Thoracic aorta (tissue), 2 donors: ENCODE measurements at regions not wholly inside any gene's neighbourhood (a gene's known extent, or its start where the extent isn't known, plus 50 kb on each side); places are given as distances from the start of the nearest gene placed in this dataset.

ENCODE experiments used
- ATAC-seq: fragments of 150-250 bp; one replicate; pipeline ENCODE4 v1.8.0; 2017; ENCODE audit warnings: low read depth; ENCODE audit not compliant: insufficient number of reproducible peaks, low FRiP score
- DNase-seq: peaks from one replicate; pipeline ENCODE4 v3.0.0-alpha.2; 2020; ENCODE audit warnings: low spot score
- H3K27ac ChIP-seq, 2 donors: fragments of 200-600 bp; sonication (generic); 1 replicate in 1 of 2; 2 replicates in 1 of 2; pipeline ENCODE4 v1.5.1; 2016; ENCODE audit warnings: mild to moderate bottlenecking in 2 of 2, moderate library complexity in 2 of 2
- H3K27me3 ChIP-seq: fragments of 200-600 bp; sonication (generic); replicated peaks from 2 replicates; pipeline ENCODE4 v1.6.0; 2016; ENCODE audit warnings: mild to moderate bottlenecking; ENCODE audit not compliant: insufficient read depth
- H3K36me3 ChIP-seq: fragments of 200-600 bp; sonication (generic); one replicate; pipeline ENCODE4 v1.5.1; 2016
- H3K4me1 ChIP-seq, 2 donors: fragments of 200-600 bp; sonication (generic); 1 replicate in 1 of 2; 2 replicates in 1 of 2; pipeline versions ENCODE4 v1.5.1 to v1.6.0; 2016; ENCODE audit warnings: low read depth in 2 of 2, mild to moderate bottlenecking in 1 of 2; ENCODE audit not compliant: control insufficient read depth in 1 of 2
- H3K4me3 ChIP-seq: fragments of 200-600 bp; sonication (generic); 2 replicates; pipeline ENCODE4 v1.5.1; 2016; ENCODE audit warnings: mild to moderate bottlenecking
- H3K9me3 ChIP-seq: fragments of 200-600 bp; sonication (generic); 2 replicates; pipeline ENCODE4 v1.5.1; 2016
- CTCF ChIP-seq: fragments of 200-600 bp; sonication (generic); IDR thresholded peaks from one replicate; pipeline ENCODE4 v1.5.1; 2019; ENCODE audit warnings: antibody characterized with exemption

- Histone ChIP-seq H3K36me3 (no peaks in the 10 kb centered on the region), H3K4me1 (no peaks in the 10 kb centered on the region), H3K27me3 (no peaks in the 10 kb centered on the region), H3K4me3 (no peak overlapping the region), H3K9me3 (no peaks in the 10 kb centered on the region), H3K27ac (no peak overlapping the region)
- no peak for TF ChIP-seq CTCF
- ATAC-seq = no peak
- no peak for DNase-seq
Measured at GRCh38 chrX:142052238-142052637, 148.5 kb downstream of the MAGEC1 start.

- Histone ChIP-seq H3K27me3 (no peaks in the 10 kb centered on the region), H3K4me3 (no peak overlapping the region), H3K9me3 (no peaks in the 10 kb centered on the region), H3K27ac (no peak overlapping the region), H3K36me3 (no peaks in the 10 kb centered on the region), H3K4me1 (no peaks in the 10 kb centered on the region)
- no peak for DNase-seq
- ATAC-seq = no peak
- TF ChIP-seq CTCF = no peak
Measured at GRCh38 chrX:142043196-142043595, 139.5 kb downstream of the MAGEC1 start.

- Histone ChIP-seq H3K36me3 (no peaks in the 10 kb centered on the region), H3K9me3 (no peaks in the 10 kb centered on the region), H3K4me3 (no peak overlapping the region), H3K4me1 (no peaks in the 10 kb centered on the region), H3K27ac (no peak overlapping the region), H3K27me3 (no peaks in the 10 kb centered on the region)
- ATAC-seq (no peak), DNase-seq (no peak)
- TF ChIP-seq CTCF = no peak
Measured at GRCh38 chrX:142040906-142041305, 137.2 kb downstream of the MAGEC1 start.

- Histone ChIP-seq H3K36me3 (no peaks in the 10 kb centered on the region), H3K27me3 (no peaks in the 10 kb centered on the region), H3K27ac (no peak overlapping the region), H3K4me1 (no peaks in the 10 kb centered on the region), H3K4me3 (no peak overlapping the region), H3K9me3 (no peaks in the 10 kb centered on the region)
- no peak for DNase-seq
- TF ChIP-seq CTCF = no peak
- ATAC-seq = no peak
Measured at GRCh38 chrX:142036116-142036515, 132.4 kb downstream of the MAGEC1 start.

GRCh38 chrX:142005532-142005931 lies 101.8 kb downstream of the MAGEC1 start:
- Histone ChIP-seq H3K27ac (no peak overlapping the region), H3K36me3 (no peaks in the 10 kb centered on the region), H3K4me3 (no peak overlapping the region), H3K27me3 (no peaks in the 10 kb centered on the region), H3K4me1 (no peaks in the 10 kb centered on the region), H3K9me3 (no peaks in the 10 kb centered on the region)
- TF ChIP-seq CTCF = no peak
- ATAC-seq (no peak), DNase-seq (no peak)
